Activated naive CD4-positive, alpha-beta T cell treated with anti-CD3 and anti-CD28 coated beads, Interleukin-2, amount 10 ng/mL, durations not matched to agents 7 days and 5 days (primary cell): ENCODE measurements at regions not wholly inside any gene's neighbourhood (a gene's known extent, or its start where the extent isn't known, plus 50 kb on each side); places are given as distances from the start of the nearest gene placed in this dataset.

Source experiments
- CTCF ChIA-PET: fragments of 350-600 bp; sonication (Branson Sonifier 250); formaldehyde crosslinking; loops from one replicate; lab custom pipeline; 2021; ENCODE audit warnings: antibody characterized with exemption; lab: Charles Lee
- DNase-seq: peaks from one replicate; pipeline ENCODE4 v3.0.0-alpha.2; 2020
- H3K27ac Mint-ChIP-seq: one replicate; pipeline ENCODE4 v1.8.0; 2021; ENCODE audit warnings: mild to moderate bottlenecking, moderate library complexity, mixed read lengths
- H3K27me3 Mint-ChIP-seq: one replicate; pipeline ENCODE4 v1.8.0; 2021; ENCODE audit warnings: mild to moderate bottlenecking, mixed read lengths
- H3K36me3 Mint-ChIP-seq: one replicate; pipeline ENCODE4 v1.8.0; 2021; ENCODE audit warnings: mixed read lengths
- H3K4me1 Mint-ChIP-seq: one replicate; pipeline ENCODE4 v1.8.0; 2021; ENCODE audit warnings: mixed read lengths
- H3K4me3 Mint-ChIP-seq: one replicate; pipeline ENCODE4 v1.8.0; 2021; ENCODE audit warnings: mild to moderate bottlenecking, moderate library complexity, mixed read lengths
- H3K9me3 Mint-ChIP-seq: one replicate; pipeline ENCODE4 v1.8.0; 2021; ENCODE audit warnings: mixed read lengths

GRCh38 chr11:25650319-25650718, 681.6 kb upstream of the ANO3 start:
- no peak overlapping the region for H3K27ac Mint-ChIP-seq
- H3K36me3 Mint-ChIP-seq, result no peaks in the 10 kb centered on the region
- H3K27me3 Mint-ChIP-seq, result no peaks in the 10 kb centered on the region
- no peak overlapping the region for H3K4me3 Mint-ChIP-seq
- peaks cover 10% of the 10 kb centered on the region for H3K9me3 Mint-ChIP-seq
- no peak for DNase-seq
- CTCF ChIA-PET, result no interaction called here
- no peaks in the 10 kb centered on the region for H3K4me1 Mint-ChIP-seq

- Mint-ChIP-seq H3K27me3 (no peaks in the 10 kb centered on the region), H3K27ac (no peak overlapping the region), H3K4me1 (no peaks in the 10 kb centered on the region), H3K9me3 (peaks cover 5% of the 10 kb centered on the region), H3K36me3 (no peaks in the 10 kb centered on the region), H3K4me3 (no peak overlapping the region)
- no peak for DNase-seq
- CTCF ChIA-PET, result no interaction called here
These were observed 676.3 kb upstream of the ANO3 start for GRCh38 chr11:25655636-25656035.

- no peak overlapping the region for H3K27ac Mint-ChIP-seq
These were observed 673.0 kb upstream of the ANO3 start for GRCh38 chr11:25658916-25659315.

GRCh38 chr11:25659706-25660105, 672.2 kb upstream of the ANO3 start:
- CTCF ChIA-PET, result no interaction called here
- no peak for DNase-seq
- Mint-ChIP-seq H3K4me1 (no peaks in the 10 kb centered on the region), H3K27me3 (no peaks in the 10 kb centered on the region), H3K36me3 (no peaks in the 10 kb centered on the region), H3K9me3 (peaks cover 5% of the 10 kb centered on the region), H3K4me3 (no peak overlapping the region), H3K27ac (no peak overlapping the region)

More at GRCh38 chr11:25658916-25659315, 673.0 kb upstream of the ANO3 start:
- CTCF ChIA-PET, result no interaction called here
- no peak for DNase-seq
- Mint-ChIP-seq H3K9me3 (peaks cover 5% of the 10 kb centered on the region), H3K4me1 (no peaks in the 10 kb centered on the region), H3K36me3 (no peaks in the 10 kb centered on the region), H3K4me3 (no peak overlapping the region), H3K27me3 (no peaks in the 10 kb centered on the region)

GRCh38 chr11:25667871-25668270, 664.1 kb upstream of the ANO3 start:
- peaks cover 11% of the 10 kb centered on the region for H3K9me3 Mint-ChIP-seq
- no peak overlapping the region for H3K4me3 Mint-ChIP-seq
- no peak overlapping the region for H3K27ac Mint-ChIP-seq
- DNase-seq, result no peak
- CTCF ChIA-PET, result no interaction called here
- H3K36me3 Mint-ChIP-seq, result no peaks in the 10 kb centered on the region
- no peaks in the 10 kb centered on the region for H3K27me3 Mint-ChIP-seq
- no peaks in the 10 kb centered on the region for H3K4me1 Mint-ChIP-seq

GRCh38 chr11:25691959-25692358, 640.0 kb upstream of the ANO3 start:
- no peak overlapping the region for H3K4me3 Mint-ChIP-seq
- H3K9me3 Mint-ChIP-seq, result peaks cover 20% of the 10 kb centered on the region
- CTCF ChIA-PET, result no interaction called here
- no peaks in the 10 kb centered on the region for H3K36me3 Mint-ChIP-seq
- H3K4me1 Mint-ChIP-seq, result no peaks in the 10 kb centered on the region
- H3K27ac Mint-ChIP-seq, result no peak overlapping the region
- DNase-seq, result no peak
- H3K27me3 Mint-ChIP-seq, result no peaks in the 10 kb centered on the region

GRCh38 chr11:25702417-25702816, 629.5 kb upstream of the ANO3 start:
- Mint-ChIP-seq H3K27me3 (no peaks in the 10 kb centered on the region), H3K9me3 (peaks cover 10% of the 10 kb centered on the region), H3K36me3 (no peaks in the 10 kb centered on the region), H3K27ac (no peak overlapping the region), H3K4me3 (no peak overlapping the region), H3K4me1 (no peaks in the 10 kb centered on the region)
- DNase-seq, result no peak
- CTCF ChIA-PET, result no interaction called here

GRCh38 chr11:25710975-25711374, 621.0 kb upstream of the ANO3 start:
- H3K4me1 Mint-ChIP-seq, result no peaks in the 10 kb centered on the region
- CTCF ChIA-PET, result no interaction called here
- no peak for DNase-seq
- H3K27me3 Mint-ChIP-seq, result no peaks in the 10 kb centered on the region
- H3K27ac Mint-ChIP-seq, result no peak overlapping the region
- no peaks in the 10 kb centered on the region for H3K36me3 Mint-ChIP-seq
- H3K9me3 Mint-ChIP-seq, result peaks cover 7% of the 10 kb centered on the region
- H3K4me3 Mint-ChIP-seq, result no peak overlapping the region

- peaks cover 16% of the 10 kb centered on the region for H3K9me3 Mint-ChIP-seq
- no peaks in the 10 kb centered on the region for H3K36me3 Mint-ChIP-seq
- H3K4me3 Mint-ChIP-seq, result no peak overlapping the region
- H3K27ac Mint-ChIP-seq, result no peak overlapping the region
- DNase-seq, result no peak
- CTCF ChIA-PET, result interaction anchor here (0.6 kb wide), 1 partner anchor 1550 kb away, joined by 4 read pairs; no protein-coding TSS in a partner anchor
- H3K4me1 Mint-ChIP-seq, result no peaks in the 10 kb centered on the region
- H3K27me3 Mint-ChIP-seq, result no peaks in the 10 kb centered on the region
These were observed 604.0 kb upstream of the ANO3 start for GRCh38 chr11:25727944-25728343.

GRCh38 chr11:25730230-25730629, 601.7 kb upstream of the ANO3 start:
- Mint-ChIP-seq H3K27me3 (no peaks in the 10 kb centered on the region), H3K36me3 (no peaks in the 10 kb centered on the region), H3K9me3 (peaks cover 12% of the 10 kb centered on the region), H3K4me3 (no peak overlapping the region), H3K4me1 (no peaks in the 10 kb centered on the region), H3K27ac (no peak overlapping the region)
- CTCF ChIA-PET, result no interaction called here
- DNase-seq, result no peak

GRCh38 chr11:25733777-25734176, 598.2 kb upstream of the ANO3 start:
- no peak for DNase-seq
- Mint-ChIP-seq H3K4me1 (no peaks in the 10 kb centered on the region), H3K36me3 (no peaks in the 10 kb centered on the region), H3K27me3 (no peaks in the 10 kb centered on the region), H3K27ac (no peak overlapping the region), H3K4me3 (no peak overlapping the region), H3K9me3 (peaks cover 9% of the 10 kb centered on the region)
- CTCF ChIA-PET, result no interaction called here

GRCh38 chr11:25734591-25735211, 597.2 kb upstream of the ANO3 start:
- no peak overlapping the region for H3K27ac Mint-ChIP-seq
- H3K4me1 Mint-ChIP-seq, result no peaks in the 10 kb centered on the region
- H3K27me3 Mint-ChIP-seq, result no peaks in the 10 kb centered on the region
- H3K36me3 Mint-ChIP-seq, result no peaks in the 10 kb centered on the region
- CTCF ChIA-PET, result no interaction called here
- no peak for DNase-seq
- no peak overlapping the region for H3K4me3 Mint-ChIP-seq
- peaks cover 6% of the 10 kb centered on the region for H3K9me3 Mint-ChIP-seq

GRCh38 chr11:25737071-25737675, 594.8 kb upstream of the ANO3 start:
- Mint-ChIP-seq H3K9me3 (peaks cover 6% of the 10 kb centered on the region), H3K4me1 (no peaks in the 10 kb centered on the region), H3K27me3 (no peaks in the 10 kb centered on the region), H3K4me3 (no peak overlapping the region), H3K36me3 (no peaks in the 10 kb centered on the region), H3K27ac (no peak overlapping the region)
- CTCF ChIA-PET, result no interaction called here
- no peak for DNase-seq

GRCh38 chr11:25741886-25742285, 590.0 kb upstream of the ANO3 start:
- H3K27ac Mint-ChIP-seq, result no peak overlapping the region
- peaks cover 5% of the 10 kb centered on the region for H3K9me3 Mint-ChIP-seq
- no peak for DNase-seq
- H3K4me1 Mint-ChIP-seq, result no peaks in the 10 kb centered on the region
- H3K27me3 Mint-ChIP-seq, result no peaks in the 10 kb centered on the region
- no peaks in the 10 kb centered on the region for H3K36me3 Mint-ChIP-seq
- H3K4me3 Mint-ChIP-seq, result no peak overlapping the region
- CTCF ChIA-PET, result no interaction called here

- Mint-ChIP-seq H3K9me3 (peaks cover 3% of the 10 kb centered on the region), H3K4me1 (no peaks in the 10 kb centered on the region), H3K27me3 (no peaks in the 10 kb centered on the region), H3K36me3 (no peaks in the 10 kb centered on the region), H3K4me3 (no peak overlapping the region), H3K27ac (no peak overlapping the region)
- no peak for DNase-seq
- CTCF ChIA-PET, result no interaction called here
These were observed 589.1 kb upstream of the ANO3 start for GRCh38 chr11:25742800-25743199.
